ENCODE measurements at regions not wholly inside any gene's neighbourhood (a gene's known extent, or its start where the extent isn't known, plus 50 kb on each side); places are given as distances from the start of the nearest gene placed in this dataset.

- no peak overlapping the region for H2AFZ ChIP-seq
- H3K79me2 ChIP-seq, result no peaks in the 10 kb centered on the region
- TF ChIP-seq, protein P1, sequence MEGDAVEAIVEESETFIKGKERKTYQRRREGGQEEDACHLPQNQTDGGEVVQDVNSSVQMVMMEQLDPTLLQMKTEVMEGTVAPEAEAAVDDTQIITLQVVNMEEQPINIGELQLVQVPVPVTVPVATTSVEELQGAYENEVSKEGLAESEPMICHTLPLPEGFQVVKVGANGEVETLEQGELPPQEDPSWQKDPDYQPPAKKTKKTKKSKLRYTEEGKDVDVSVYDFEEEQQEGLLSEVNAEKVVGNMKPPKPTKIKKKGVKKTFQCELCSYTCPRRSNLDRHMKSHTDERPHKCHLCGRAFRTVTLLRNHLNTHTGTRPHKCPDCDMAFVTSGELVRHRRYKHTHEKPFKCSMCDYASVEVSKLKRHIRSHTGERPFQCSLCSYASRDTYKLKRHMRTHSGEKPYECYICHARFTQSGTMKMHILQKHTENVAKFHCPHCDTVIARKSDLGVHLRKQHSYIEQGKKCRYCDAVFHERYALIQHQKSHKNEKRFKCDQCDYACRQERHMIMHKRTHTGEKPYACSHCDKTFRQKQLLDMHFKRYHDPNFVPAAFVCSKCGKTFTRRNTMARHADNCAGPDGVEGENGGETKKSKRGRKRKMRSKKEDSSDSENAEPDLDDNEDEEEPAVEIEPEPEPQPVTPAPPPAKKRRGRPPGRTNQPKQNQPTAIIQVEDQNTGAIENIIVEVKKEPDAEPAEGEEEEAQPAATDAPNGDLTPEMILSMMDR (IDR thresholded peaks at IDR 0.05), result no peak
- no peak overlapping the region for H3K9ac ChIP-seq
- H3K9me3 ChIP-seq (ENCODE audit: control insufficient read depth, low read length), result no peaks in the 10 kb centered on the region
- H3K4me2 ChIP-seq (ENCODE audit: low read length), result no peak overlapping the region
- no peaks in the 10 kb centered on the region for H3K4me1 ChIP-seq
- H3K36me3 ChIP-seq (ENCODE audit: control insufficient read depth, insufficient read depth, low read length), result no peaks in the 10 kb centered on the region
- no peak overlapping the region for H3K4me3 ChIP-seq (ENCODE audit: low read depth, low read length)
- no peaks in the 10 kb centered on the region for H3K27me3 ChIP-seq (ENCODE audit: control insufficient read depth, insufficient read depth, low read length)
- no peak overlapping the region for H3K27ac ChIP-seq
These were observed 296.9 kb downstream of the MN1 start for GRCh38 chr22:27504360-27505253.

- Histone ChIP-seq H3K9me3 (ENCODE audit: control insufficient read depth, low read length) (no peaks in the 10 kb centered on the region), H3K27ac (no peak overlapping the region)
- TF ChIP-seq, protein P1 (IDR thresholded peaks at IDR 0.05), result no peak
These were observed 294.4 kb downstream of the MN1 start for GRCh38 chr22:27507111-27507611.

DNA sequence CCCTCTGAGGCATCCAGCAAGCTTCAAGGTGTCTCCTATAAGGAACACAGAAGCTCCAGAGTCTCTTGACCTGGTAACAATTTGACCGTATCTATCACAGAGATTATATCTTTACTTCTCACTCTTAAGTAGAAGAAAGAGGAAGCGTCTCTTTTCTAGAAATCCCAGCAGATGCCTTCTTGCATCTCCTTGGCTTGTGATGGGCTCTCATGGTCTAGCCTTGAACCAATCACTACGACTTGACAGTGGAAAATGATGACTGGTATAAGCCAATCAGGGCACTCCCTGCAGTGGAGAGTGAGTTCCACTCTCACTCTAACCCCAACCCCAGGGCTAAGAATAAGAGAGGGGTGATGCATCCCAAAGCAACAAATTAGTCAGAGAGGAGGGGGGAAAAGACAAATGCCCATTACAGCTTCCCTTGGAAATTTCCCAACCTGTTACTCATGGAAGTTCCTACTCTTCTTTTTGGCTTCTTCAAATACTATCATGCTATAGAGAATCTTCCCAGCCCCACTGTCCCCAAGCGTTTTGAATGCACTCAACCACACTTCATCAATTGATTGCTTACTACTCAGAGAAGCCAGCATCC, 293.5 kb downstream of the MN1 start:
- H3K9me3 ChIP-seq (ENCODE audit: control insufficient read depth, low read length), result no peaks in the 10 kb centered on the region
- TF ChIP-seq, protein P1 (IDR thresholded peaks at IDR 0.05), result no peak
- no peak overlapping the region for H3K4me2 ChIP-seq (ENCODE audit: low read length)
- no peaks in the 10 kb centered on the region for H3K4me1 ChIP-seq
- no peak overlapping the region for H3K4me3 ChIP-seq (ENCODE audit: low read depth, low read length)
- H2AFZ ChIP-seq, result no peak overlapping the region
- H3K9ac ChIP-seq, result no peak overlapping the region
- no peaks in the 10 kb centered on the region for H3K79me2 ChIP-seq
- H3K27me3 ChIP-seq (ENCODE audit: control insufficient read depth, insufficient read depth, low read length), result no peaks in the 10 kb centered on the region
- no peak overlapping the region for H3K27ac ChIP-seq
- no peaks in the 10 kb centered on the region for H3K36me3 ChIP-seq (ENCODE audit: control insufficient read depth, insufficient read depth, low read length)

More at GRCh38 chr22:27507111-27507611, 294.4 kb downstream of the MN1 start:
- no peak overlapping the region for H3K4me2 ChIP-seq (ENCODE audit: low read length)
- no peaks in the 10 kb centered on the region for H3K27me3 ChIP-seq (ENCODE audit: control insufficient read depth, insufficient read depth, low read length)
- no peak overlapping the region for H3K9ac ChIP-seq
- no peaks in the 10 kb centered on the region for H3K79me2 ChIP-seq
- no peaks in the 10 kb centered on the region for H3K36me3 ChIP-seq (ENCODE audit: control insufficient read depth, insufficient read depth, low read length)
- no peak overlapping the region for H3K4me3 ChIP-seq (ENCODE audit: low read depth, low read length)
- H2AFZ ChIP-seq, result no peak overlapping the region
- no peaks in the 10 kb centered on the region for H3K4me1 ChIP-seq

DNA sequence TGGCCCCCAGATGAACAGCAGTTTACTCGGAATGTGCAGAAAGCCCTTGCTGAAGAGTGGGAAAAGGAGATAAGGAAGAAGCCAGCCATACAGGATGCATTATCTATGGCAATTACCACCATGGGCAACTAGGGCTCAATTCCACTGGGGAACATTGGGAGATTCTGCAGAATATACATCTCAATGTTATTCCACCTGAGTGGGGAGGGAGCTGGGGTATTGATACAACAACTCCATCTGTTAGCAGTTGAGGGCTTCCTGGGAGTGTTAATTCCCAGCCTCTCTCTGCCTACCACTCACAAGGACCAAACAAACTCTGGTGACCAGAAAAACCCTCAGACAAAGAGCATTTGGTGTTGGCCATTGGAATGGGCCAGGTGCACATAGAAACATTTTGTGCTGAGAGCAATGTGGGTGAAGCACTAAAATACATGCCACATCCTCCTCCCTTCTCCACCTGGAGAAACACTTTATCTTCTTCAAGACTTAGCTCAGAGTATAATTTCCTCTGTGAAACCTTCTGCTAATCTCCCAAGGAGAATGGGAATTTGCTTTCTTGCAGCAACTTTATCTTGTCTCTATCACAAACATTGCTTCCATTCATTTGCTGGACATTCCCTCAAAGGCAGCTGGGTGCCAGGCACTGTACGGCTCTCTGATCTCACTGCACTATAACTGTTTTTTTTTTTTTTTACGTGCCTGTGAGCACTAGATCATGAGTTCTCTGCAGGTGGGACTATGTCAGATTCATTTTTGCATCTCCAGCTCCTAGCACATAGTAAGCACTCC, 292.2 kb downstream of the MN1 start:
- H3K27ac ChIP-seq, result no peak overlapping the region
- H3K9me3 ChIP-seq (ENCODE audit: control insufficient read depth, low read length), result no peaks in the 10 kb centered on the region
- no peaks in the 10 kb centered on the region for H3K4me1 ChIP-seq
- no peaks in the 10 kb centered on the region for H3K27me3 ChIP-seq (ENCODE audit: control insufficient read depth, insufficient read depth, low read length)
- TF ChIP-seq, protein P1 (IDR thresholded peaks at IDR 0.05), result no peak
- no peak overlapping the region for H2AFZ ChIP-seq
- H3K4me2 ChIP-seq (ENCODE audit: low read length), result no peak overlapping the region
- H3K9ac ChIP-seq, result no peak overlapping the region
- H3K36me3 ChIP-seq (ENCODE audit: control insufficient read depth, insufficient read depth, low read length), result no peaks in the 10 kb centered on the region
- H3K4me3 ChIP-seq (ENCODE audit: low read depth, low read length), result no peak overlapping the region
- H3K79me2 ChIP-seq, result no peaks in the 10 kb centered on the region
